DOHH2 (cell line): ENCODE measurements at regions not wholly inside any gene's neighbourhood (a gene's known extent, or its start where the extent isn't known, plus 50 kb on each side); places are given as distances from the start of the nearest gene placed in this dataset.

Experiments used
- H3F3A ChIP-seq: fragments of 200-600 bp; sonication (generic), shearing (Covaris generic); 2 replicates; pipeline ENCODE4 v1.6.0; 2016; ENCODE audit warnings: antibody characterized with exemption, mild to moderate bottlenecking; ENCODE audit not compliant: control insufficient read depth, insufficient read depth
- H3K27ac ChIP-seq: fragments of 200-600 bp; sonication (generic); 2 replicates; pipeline ENCODE4 v1.5.1; 2014; ENCODE audit warnings: low read depth, mild to moderate bottlenecking, low read length, moderate library complexity
- H3K27me3 ChIP-seq: fragments of 200-600 bp; sonication (generic); 2 replicates; pipeline ENCODE4 v1.6.1; 2014; ENCODE audit warnings: mild to moderate bottlenecking, low read length, mixed read lengths; ENCODE audit not compliant: control insufficient read depth
- H3K36me3 ChIP-seq: fragments of 200-600 bp; sonication (generic); 2 replicates; pipeline ENCODE4 v1.6.1; 2014; ENCODE audit warnings: mild to moderate bottlenecking, low read length, moderate library complexity, mixed read lengths; ENCODE audit not compliant: control insufficient read depth
- H3K4me1 ChIP-seq: fragments of 200-600 bp; sonication (generic); 2 replicates; pipeline ENCODE4 v1.6.1; 2014; ENCODE audit warnings: mild to moderate bottlenecking, low read length, mixed read lengths; ENCODE audit not compliant: control insufficient read depth
- H3K4me2 ChIP-seq: fragments of 200-600 bp; sonication (generic); 2 replicates; pipeline ENCODE4 v1.6.0; 2014; ENCODE audit warnings: mild to moderate bottlenecking, low read length, moderate library complexity
- H3K4me3 ChIP-seq: fragments of 200-600 bp; sonication (generic); 2 replicates; pipeline ENCODE4 v1.5.1; 2014; ENCODE audit warnings: mild to moderate bottlenecking, low read length, mixed read lengths
- H3K79me2 ChIP-seq: fragments of 200-600 bp; sonication (generic); 2 replicates; pipeline ENCODE4 v1.6.1; 2014; ENCODE audit warnings: mild to moderate bottlenecking, low read length, mixed read lengths; ENCODE audit not compliant: control insufficient read depth
- H3K9me2 ChIP-seq: fragments of 200-600 bp; sonication (generic); replicated peaks from 2 replicates; pipeline ENCODE4 v1.6.1; 2014; ENCODE audit warnings: mild to moderate bottlenecking, low read length, mixed read lengths; ENCODE audit not compliant: control insufficient read depth
- H3K9me3 ChIP-seq: fragments of 200-600 bp; sonication (generic); 2 replicates; pipeline ENCODE4 v1.6.1; 2014; ENCODE audit warnings: antibody characterized with exemption, low read length, mixed read lengths; ENCODE audit not compliant: control insufficient read depth, insufficient read depth
- H4K20me1 ChIP-seq: fragments of 200-600 bp; sonication (generic); 2 replicates; pipeline ENCODE4 v1.6.0; 2014; ENCODE audit warnings: low read depth, mild to moderate bottlenecking, antibody characterized with exemption, low read length, moderate library complexity; ENCODE audit not compliant: control insufficient read depth, insufficient read depth
- EZH2phosphoT487 ChIP-seq: fragments of 200-600 bp; sonication (generic); IDR thresholded peaks from 2 replicates; pipeline ENCODE4 v1.6.1; 2017; ENCODE audit warnings: borderline replicate concordance, mild to moderate bottlenecking, antibody characterized with exemption, low read length, moderate library complexity, mixed read lengths
- TF ChIP-seq, protein P1 (sequence below): fragments of 200-600 bp; sonication (generic); IDR thresholded peaks from one replicate; pipeline ENCODE4 v1.5.1; 2014; ENCODE audit warnings: antibody characterized with exemption, mild to moderate bottlenecking, low read depth, low read length; ENCODE audit not compliant: poor library complexity, severe bottlenecking

- H3K4me2 ChIP-seq: no peak overlapping the region
- H4K20me1 ChIP-seq: no peaks in the 10 kb centered on the region
- H3K9me3 ChIP-seq: no peaks in the 10 kb centered on the region
- no peaks in the 10 kb centered on the region for H3F3A ChIP-seq
- no peaks in the 10 kb centered on the region for H3K4me1 ChIP-seq
- H3K27me3 ChIP-seq: peaks cover 9% of the 10 kb centered on the region
- no peaks in the 10 kb centered on the region for H3K79me2 ChIP-seq
- H3K9me2 ChIP-seq: no peaks in the 10 kb centered on the region
- no peaks in the 10 kb centered on the region for H3K36me3 ChIP-seq
- no peak overlapping the region for H3K4me3 ChIP-seq
- TF ChIP-seq EZH2phosphoT487: no peak
- TF ChIP-seq, protein P1, sequence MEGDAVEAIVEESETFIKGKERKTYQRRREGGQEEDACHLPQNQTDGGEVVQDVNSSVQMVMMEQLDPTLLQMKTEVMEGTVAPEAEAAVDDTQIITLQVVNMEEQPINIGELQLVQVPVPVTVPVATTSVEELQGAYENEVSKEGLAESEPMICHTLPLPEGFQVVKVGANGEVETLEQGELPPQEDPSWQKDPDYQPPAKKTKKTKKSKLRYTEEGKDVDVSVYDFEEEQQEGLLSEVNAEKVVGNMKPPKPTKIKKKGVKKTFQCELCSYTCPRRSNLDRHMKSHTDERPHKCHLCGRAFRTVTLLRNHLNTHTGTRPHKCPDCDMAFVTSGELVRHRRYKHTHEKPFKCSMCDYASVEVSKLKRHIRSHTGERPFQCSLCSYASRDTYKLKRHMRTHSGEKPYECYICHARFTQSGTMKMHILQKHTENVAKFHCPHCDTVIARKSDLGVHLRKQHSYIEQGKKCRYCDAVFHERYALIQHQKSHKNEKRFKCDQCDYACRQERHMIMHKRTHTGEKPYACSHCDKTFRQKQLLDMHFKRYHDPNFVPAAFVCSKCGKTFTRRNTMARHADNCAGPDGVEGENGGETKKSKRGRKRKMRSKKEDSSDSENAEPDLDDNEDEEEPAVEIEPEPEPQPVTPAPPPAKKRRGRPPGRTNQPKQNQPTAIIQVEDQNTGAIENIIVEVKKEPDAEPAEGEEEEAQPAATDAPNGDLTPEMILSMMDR: no peak
- no peak overlapping the region for H3K27ac ChIP-seq
These were observed 55.2 kb upstream of the CITED2 start for GRCh38 chr6:139429580-139430145.

DNA sequence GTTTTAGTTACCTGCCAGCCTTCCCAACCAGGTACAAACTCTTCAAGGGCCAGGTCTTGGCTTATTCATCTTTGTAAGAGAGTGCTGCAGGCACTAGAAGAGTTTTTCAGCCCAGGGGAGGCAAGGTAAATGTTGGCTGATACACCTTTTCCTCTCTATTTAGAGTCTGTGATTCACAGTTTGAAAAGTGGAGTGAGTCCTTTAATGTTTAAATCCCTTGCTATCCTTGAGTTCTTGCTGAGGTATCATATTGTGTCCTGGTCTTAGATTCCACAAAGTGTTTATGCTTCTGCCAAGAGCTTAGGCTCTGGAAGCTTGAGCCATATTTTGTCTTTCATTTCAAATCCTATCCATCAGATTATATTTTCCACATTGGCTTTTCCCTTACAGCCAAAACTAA, 52.8 kb upstream of the CITED2 start:
- Histone ChIP-seq H3K9me3 (no peaks in the 10 kb centered on the region), H3F3A (no peaks in the 10 kb centered on the region), H3K79me2 (no peaks in the 10 kb centered on the region), H3K36me3 (no peaks in the 10 kb centered on the region), H3K9me2 (no peaks in the 10 kb centered on the region), H3K27ac (no peak overlapping the region), H3K4me3 (no peak overlapping the region), H4K20me1 (no peaks in the 10 kb centered on the region), H3K4me1 (no peaks in the 10 kb centered on the region), H3K27me3 (peaks cover 8% of the 10 kb centered on the region), H3K4me2 (no peak overlapping the region)
- TF ChIP-seq, protein P1: no peak
- no peak for TF ChIP-seq EZH2phosphoT487

DNA sequence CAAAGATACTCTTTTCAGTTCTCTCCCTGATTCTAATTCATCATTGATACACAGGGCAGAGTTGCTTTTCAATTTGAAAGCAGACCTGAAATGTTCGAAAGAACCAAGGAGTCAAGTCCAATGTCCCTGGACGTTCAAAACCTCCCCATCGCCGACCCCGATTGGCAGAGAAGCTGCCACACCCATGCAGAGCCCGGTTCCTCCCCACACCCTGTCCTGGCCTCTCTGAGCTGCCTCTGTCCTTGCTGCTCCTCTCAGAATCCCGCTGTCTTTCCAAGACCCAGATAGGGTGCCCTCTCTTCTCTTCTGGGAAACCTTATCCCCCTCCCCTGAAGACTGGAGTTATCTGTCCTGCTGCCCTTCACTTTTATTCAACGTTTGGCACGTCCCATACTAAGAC, 52.3 kb upstream of the CITED2 start:
- H4K20me1 ChIP-seq: no peaks in the 10 kb centered on the region
- TF ChIP-seq, protein P1: no peak
- no peak for TF ChIP-seq EZH2phosphoT487
- no peaks in the 10 kb centered on the region for H3F3A ChIP-seq
- H3K4me1 ChIP-seq: no peaks in the 10 kb centered on the region
- no peaks in the 10 kb centered on the region for H3K9me2 ChIP-seq
- H3K79me2 ChIP-seq: no peaks in the 10 kb centered on the region
- no peaks in the 10 kb centered on the region for H3K36me3 ChIP-seq
- no peak overlapping the region for H3K4me3 ChIP-seq
- H3K27me3 ChIP-seq: peaks cover 8% of the 10 kb centered on the region
- H3K4me2 ChIP-seq: no peak overlapping the region
- H3K9me3 ChIP-seq: no peaks in the 10 kb centered on the region
- H3K27ac ChIP-seq: no peak overlapping the region
